ENCODE measurements at regions not wholly inside any gene's neighbourhood (a gene's known extent, or its start where the extent isn't known, plus 50 kb on each side); places are given as distances from the start of the nearest gene placed in this dataset.

- FAIRE-seq = no peak
These were observed 419.8 kb upstream of the THBS1 start for GRCh38 chr15:39161096-39161495.

- no peak for FAIRE-seq
These were observed 415.7 kb upstream of the THBS1 start for GRCh38 chr15:39165020-39165706.

- FAIRE-seq = no peak
These were observed 413.5 kb upstream of the THBS1 start for GRCh38 chr15:39167164-39168058.

GRCh38 chr15:39171944-39172368, 408.9 kb upstream of the THBS1 start:
- FAIRE-seq = no peak

GRCh38 chr15:39172380-39173281, 408.2 kb upstream of the THBS1 start:
- no peak for FAIRE-seq

GRCh38 chr15:39173426-39173825, 407.5 kb upstream of the THBS1 start:
- no peak for FAIRE-seq

GRCh38 chr15:39174332-39174731, 406.5 kb upstream of the THBS1 start:
- no peak for FAIRE-seq

- no peak for FAIRE-seq
These were observed 404.8 kb upstream of the THBS1 start for GRCh38 chr15:39176030-39176429.

GRCh38 chr15:39177561-39177960, 403.3 kb upstream of the THBS1 start:
- FAIRE-seq = no peak

GRCh38 chr15:39180030-39180429, 400.8 kb upstream of the THBS1 start:
- no peak for FAIRE-seq

GRCh38 chr15:39180483-39180933, 400.4 kb upstream of the THBS1 start:
- FAIRE-seq = no peak

- FAIRE-seq = no peak
These were observed 399.7 kb upstream of the THBS1 start for GRCh38 chr15:39181056-39181747.

GRCh38 chr15:39181940-39182339, 398.9 kb upstream of the THBS1 start:
- FAIRE-seq = no peak

- FAIRE-seq = no peak
These were observed 397.6 kb upstream of the THBS1 start for GRCh38 chr15:39183164-39183881.

- no peak for FAIRE-seq
These were observed 396.0 kb upstream of the THBS1 start for GRCh38 chr15:39184701-39185390.

- FAIRE-seq = no peak
These were observed 392.6 kb upstream of the THBS1 start for GRCh38 chr15:39188314-39188713.

- FAIRE-seq = no peak
These were observed 391.9 kb upstream of the THBS1 start for GRCh38 chr15:39188930-39189329.

GRCh38 chr15:39191871-39192291, 389.0 kb upstream of the THBS1 start:
- no peak for FAIRE-seq

- no peak for FAIRE-seq
These were observed 388.5 kb upstream of the THBS1 start for GRCh38 chr15:39192351-39192750.

GRCh38 chr15:39192979-39193560, 387.8 kb upstream of the THBS1 start:
- FAIRE-seq = no peak

- FAIRE-seq = no peak
These were observed 387.3 kb upstream of the THBS1 start for GRCh38 chr15:39193611-39194010.
